ENCODE measurements at regions not wholly inside any gene's neighbourhood (a gene's known extent, or its start where the extent isn't known, plus 50 kb on each side); places are given as distances from the start of the nearest gene placed in this dataset.

- no peak for DNase-seq
These were observed 81.5 kb upstream of the SOX4 start for GRCh38 chr6:21511891-21512550.

GRCh38 chr6:21514288-21514687 is 79.3 kb upstream of the SOX4 start:
- DNase-seq = no peak

GRCh38 chr6:21518317-21518716 is 75.2 kb upstream of the SOX4 start:
- DNase-seq = no peak

GRCh38 chr6:21519642-21520041 is 73.9 kb upstream of the SOX4 start:
- DNase-seq = no peak

GRCh38 chr6:21521276-21521675 is 72.3 kb upstream of the SOX4 start:
- no peak for DNase-seq

GRCh38 chr6:21522143-21522747 is 71.3 kb upstream of the SOX4 start:
- DNase-seq = peak in 2 of 58 donors; percentile 1 to 4

GRCh38 chr6:21522797-21523456 is 70.6 kb upstream of the SOX4 start:
- peak in 14 of 58 donors; percentile 1 to 37 (median 7) for DNase-seq

GRCh38 chr6:21523652-21524051 is 69.9 kb upstream of the SOX4 start:
- peak in 8 of 58 donors; percentile 1 to 31 (median 4) for DNase-seq

- DNase-seq = no peak
These were observed 69.3 kb upstream of the SOX4 start for GRCh38 chr6:21524201-21524600.

GRCh38 chr6:21526974-21527373 is 66.6 kb upstream of the SOX4 start:
- no peak for DNase-seq

- no peak for DNase-seq
These were observed 65.8 kb upstream of the SOX4 start for GRCh38 chr6:21527731-21528130.

- no peak for DNase-seq
These were observed 64.1 kb upstream of the SOX4 start for GRCh38 chr6:21529431-21529830.

GRCh38 chr6:21531393-21531792 is 62.2 kb upstream of the SOX4 start:
- no peak for DNase-seq

- DNase-seq = no peak
These were observed 59.9 kb upstream of the SOX4 start for GRCh38 chr6:21533678-21534077.

GRCh38 chr6:21536280-21536766 is 57.2 kb upstream of the SOX4 start:
- no peak for DNase-seq

GRCh38 chr6:21537637-21538036 is 55.9 kb upstream of the SOX4 start:
- no peak for DNase-seq

GRCh38 chr6:21538186-21538798 is 55.3 kb upstream of the SOX4 start:
- DNase-seq = peak in 1 of 58 donors; percentile 7

GRCh38 chr6:21539621-21540100 is 53.9 kb upstream of the SOX4 start:
- no peak for DNase-seq

Measured in anterior cingulate cortex (tissue), 58 donors.